Mammary epithelial cell (primary cell): ENCODE measurements at regions not wholly inside any gene's neighbourhood (a gene's known extent, or its start where the extent isn't known, plus 50 kb on each side); places are given as distances from the start of the nearest gene placed in this dataset.

Experiments used
- CTCF ChIP-seq, 2 donors: IDR thresholded peaks in 1 of 2; conservative IDR thresholded peaks in 1 of 2; 2 replicates each; pipeline ENCODE4 v1.5.1; 2011 to 2012; ENCODE audit warnings: inconsistent platforms in 2 of 2, low read length in 2 of 2, mild to moderate bottlenecking in 2 of 2, control low read depth in 1 of 2, low read depth in 1 of 2; ENCODE audit not compliant: insufficient read depth in 1 of 2; ENCODE audit errors: extremely low read depth in 1 of 2
- EZH2 ChIP-seq: IDR thresholded peaks from 2 replicates; pipeline ENCODE4 v1.6.1; 2012; ENCODE audit warnings: low read length, inconsistent platforms, borderline replicate concordance

- TF ChIP-seq CTCF (conservative IDR thresholded peaks at IDR 0.05 in 1 of 2, IDR thresholded peaks at IDR 0.05 in 1 of 2; ENCODE audit: extremely low read depth in 1 of 2, insufficient read depth in 1 of 2, low read depth in 1 of 2, low read length in 2 of 2), result no peak
- no peak for TF ChIP-seq EZH2
These were observed 390.0 kb downstream of the AASDHPPT start for GRCh38 chr11:106467501-106467900.
